ENCODE measurements at regions not wholly inside any gene's neighbourhood (a gene's known extent, or its start where the extent isn't known, plus 50 kb on each side); places are given as distances from the start of the nearest gene placed in this dataset.

DNA sequence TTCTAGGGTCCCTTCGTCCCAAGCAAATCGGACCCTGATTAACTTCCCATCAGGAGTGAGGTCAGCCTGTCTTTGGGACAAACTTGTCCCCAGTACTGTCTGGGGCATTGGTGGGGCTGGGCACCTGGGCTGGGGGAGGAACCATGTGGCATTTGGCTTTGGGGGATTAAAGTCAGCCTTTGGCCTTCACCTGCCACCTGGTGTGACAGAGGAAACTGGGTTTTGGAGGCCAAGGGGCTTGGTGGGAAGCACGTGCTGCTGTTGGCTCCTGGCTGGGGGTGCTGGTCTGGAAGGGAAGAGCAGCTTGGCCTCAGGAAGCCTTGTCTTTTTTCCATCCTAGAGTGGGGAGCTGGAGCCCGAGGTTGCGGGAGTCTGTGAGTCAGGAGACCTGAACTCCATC is 78.4 kb upstream of the NECTIN1 start:
- TF ChIP-seq CTCF (IDR thresholded peaks at IDR 0.05; ENCODE audit: poor library complexity, severe bottlenecking) (no peak), EZH2 (IDR thresholded peaks at IDR 0.05; ENCODE audit: borderline replicate concordance, insufficient read depth, low read length, poor library complexity, severe bottlenecking) (no peak), EP300 (conservative IDR thresholded peaks at IDR 0.05; ENCODE audit: poor library complexity, severe bottlenecking) (no peak), POLR2AphosphoS5 (IDR thresholded peaks at IDR 0.05) (no peak)
